CD4-positive, alpha-beta T cell (primary cell): ENCODE measurements at regions not wholly inside any gene's neighbourhood (a gene's known extent, or its start where the extent isn't known, plus 50 kb on each side); places are given as distances from the start of the nearest gene placed in this dataset.
"Not testable (repeated sequence)": the region's sequence is repeated elsewhere in the genome, so short reads cannot be mapped to it uniquely, and the experiment has no call there.

ENCODE experiments used
- ATAC-seq: fragments of 200-7000 bp; cut with Tn5 transposase; one replicate; pipeline ENCODE4 v1.10.0; 2022; ENCODE audit warnings: mild to moderate bottlenecking; ENCODE audit not compliant: poor library complexity
- CTCF ChIA-PET: fragments of 350-600 bp; sonication (Branson Sonifier 250); formaldehyde crosslinking; loops from one replicate; lab custom pipeline; 2021; ENCODE audit warnings: antibody characterized with exemption, inconsistent platforms; lab: Charles Lee
- POLR2A ChIA-PET: fragments of 350-600 bp; sonication (Branson Sonifier 250); formaldehyde crosslinking; loops from one replicate; lab custom pipeline; 2021; ENCODE audit warnings: antibody characterized with exemption, inconsistent platforms; lab: Charles Lee
- DNase-seq, 14 experiments: peaks; one replicate each; pipeline ENCODE4 v3.0.0-alpha.2; 2013 to 2020; ENCODE audit warnings: mixed read lengths in 2 of 14
- H3K27ac ChIP-seq, 2 donors: one replicate each; pipeline versions ENCODE4 v1.5.1 to v1.7.0; 2013; ENCODE audit warnings: low read length in 2 of 2, low read depth in 1 of 2, mild to moderate bottlenecking in 1 of 2
- H3K27me3 ChIP-seq, 2 experiments: 1 replicate in 1 of 2; 2 replicates in 1 of 2; pipeline versions ENCODE4 v1.6.1 to v1.7.0; 2013; ENCODE audit warnings: low read length in 2 of 2, control low read depth in 1 of 2, mild to moderate bottlenecking in 1 of 2, moderate library complexity in 1 of 2; ENCODE audit not compliant: insufficient read depth in 2 of 2, control insufficient read depth in 1 of 2
- H3K36me3 ChIP-seq: one replicate; pipeline ENCODE4 v1.6.1; 2013; ENCODE audit warnings: low read length, control low read depth; ENCODE audit not compliant: insufficient read depth
- H3K4me1 ChIP-seq: one replicate; pipeline ENCODE4 v1.6.1; 2013; ENCODE audit warnings: low read length, control low read depth; ENCODE audit not compliant: insufficient read depth
- H3K4me3 ChIP-seq: one replicate; pipeline ENCODE4 v1.5.1; 2013; ENCODE audit warnings: mild to moderate bottlenecking, low read length, moderate library complexity
- H3K9me3 ChIP-seq, 2 experiments: 1 replicate in 1 of 2; 2 replicates in 1 of 2; pipeline versions ENCODE4 v1.6.1 to v1.7.0; 2013; ENCODE audit warnings: low read length in 2 of 2, mild to moderate bottlenecking in 2 of 2, control low read depth in 1 of 2, moderate library complexity in 1 of 2; ENCODE audit not compliant: control insufficient read depth in 1 of 2, insufficient read depth in 1 of 2
- H3K27ac Mint-ChIP-seq: one replicate; pipeline ENCODE4 v1.8.0; 2020; ENCODE audit warnings: mixed read lengths
- H3K27me3 Mint-ChIP-seq: one replicate; pipeline ENCODE4 v1.8.0; 2021; ENCODE audit warnings: mixed read lengths
- H3K36me3 Mint-ChIP-seq: one replicate; pipeline ENCODE4 v1.8.0; 2021; ENCODE audit warnings: low read depth, mixed read lengths
- H3K4me1 Mint-ChIP-seq: one replicate; pipeline ENCODE4 v1.8.0; 2021; ENCODE audit warnings: low read depth, mixed read lengths
- H3K4me3 Mint-ChIP-seq: one replicate; pipeline ENCODE4 v1.8.0; 2020; ENCODE audit warnings: mild to moderate bottlenecking, mixed read lengths
- H3K9me3 Mint-ChIP-seq: one replicate; pipeline ENCODE4 v1.8.0; 2020; ENCODE audit warnings: mixed read lengths
- CTCF ChIP-seq: fragments of 200-600 bp; IDR thresholded peaks from one replicate; pipeline ENCODE4 v1.8.0; 2022; ENCODE audit warnings: antibody characterized with exemption, mild to moderate bottlenecking
- intact Hi-C, 2 experiments: fragments of 100-400 bp; cut with DNase I in 1 of 2; cut with micrococcal nuclease in 1 of 2; formaldehyde crosslinking; loops; one replicate each; pipeline versions ENCODE4 v1.15.1 to v1.9.0; 2023 to 2025; cut with DNase I, micrococcal nuclease

- Histone ChIP-seq H3K9me3 (peaks cover 0 to 8% of the 10 kb centered on the region in 2 experiments), H3K27me3 (peaks cover 0 to 4% of the 10 kb centered on the region in 2 experiments), H3K36me3 (no peaks in the 10 kb centered on the region), H3K4me1 (no peaks in the 10 kb centered on the region), H3K27ac (no peak overlapping the region), H3K4me3 (no peak overlapping the region)
- no peaks in the 10 kb centered on the region for H3K36me3 Mint-ChIP-seq
- ChIA-PET POLR2A (no interaction called here), CTCF (no interaction called here)
- H3K9me3 Mint-ChIP-seq, result peaks cover 12% of the 10 kb centered on the region
- no peaks in the 10 kb centered on the region for H3K4me1 Mint-ChIP-seq
- peaks cover 17% of the 10 kb centered on the region for H3K27me3 Mint-ChIP-seq
- no peak for TF ChIP-seq CTCF
- no peak overlapping the region for H3K27ac Mint-ChIP-seq
- ATAC-seq, result no peak
- no peak for DNase-seq
- intact Hi-C loops, result no loop called here
- no peak overlapping the region for H3K4me3 Mint-ChIP-seq
These were observed 75.7 kb upstream of the CTBP2 start for GRCh38 chr10:125236091-125236490.

- H3K27me3 Mint-ChIP-seq, result peaks cover 17% of the 10 kb centered on the region
- no peak overlapping the region for H3K4me3 ChIP-seq
- ATAC-seq (no peak), DNase-seq (no peak)
- no peak for TF ChIP-seq CTCF
- intact Hi-C loops, result no loop called here
- H3K27me3 ChIP-seq, result peaks cover 0 to 4% of the 10 kb centered on the region in 2 experiments
- peaks cover 0 to 8% of the 10 kb centered on the region in 2 experiments for H3K9me3 ChIP-seq
- POLR2A ChIA-PET, result no interaction called here
- peaks cover 12% of the 10 kb centered on the region for H3K9me3 Mint-ChIP-seq
- H3K27ac Mint-ChIP-seq, result no peak overlapping the region
- no peak overlapping the region for H3K27ac ChIP-seq
- no peaks in the 10 kb centered on the region for H3K4me1 ChIP-seq
- H3K36me3 Mint-ChIP-seq, result no peaks in the 10 kb centered on the region
- no peaks in the 10 kb centered on the region for H3K36me3 ChIP-seq
- H3K4me1 Mint-ChIP-seq, result no peaks in the 10 kb centered on the region
- CTCF ChIA-PET, result no interaction called here
- no peak overlapping the region for H3K4me3 Mint-ChIP-seq
These were observed 75.0 kb upstream of the CTBP2 start for GRCh38 chr10:125235093-125236069.

GRCh38 chr10:125234576-125234975, 74.2 kb upstream of the CTBP2 start:
- H3K27ac ChIP-seq, intact Hi-C loops, H3K27me3 ChIP-seq, ATAC-seq, DNase-seq, H3K27ac Mint-ChIP-seq, POLR2A ChIA-PET, H3K4me1 Mint-ChIP-seq, H3K36me3 Mint-ChIP-seq, H3K4me1 ChIP-seq, H3K4me3 ChIP-seq, H3K4me3 Mint-ChIP-seq, H3K9me3 ChIP-seq, H3K36me3 ChIP-seq, CTCF ChIA-PET: not testable (repeated sequence)
- H3K9me3 Mint-ChIP-seq, result peaks cover 12% of the 10 kb centered on the region
- peaks cover 17% of the 10 kb centered on the region for H3K27me3 Mint-ChIP-seq
